ENCODE measurements at regions not wholly inside any gene's neighbourhood (a gene's known extent, or its start where the extent isn't known, plus 50 kb on each side); places are given as distances from the start of the nearest gene placed in this dataset.

DNA sequence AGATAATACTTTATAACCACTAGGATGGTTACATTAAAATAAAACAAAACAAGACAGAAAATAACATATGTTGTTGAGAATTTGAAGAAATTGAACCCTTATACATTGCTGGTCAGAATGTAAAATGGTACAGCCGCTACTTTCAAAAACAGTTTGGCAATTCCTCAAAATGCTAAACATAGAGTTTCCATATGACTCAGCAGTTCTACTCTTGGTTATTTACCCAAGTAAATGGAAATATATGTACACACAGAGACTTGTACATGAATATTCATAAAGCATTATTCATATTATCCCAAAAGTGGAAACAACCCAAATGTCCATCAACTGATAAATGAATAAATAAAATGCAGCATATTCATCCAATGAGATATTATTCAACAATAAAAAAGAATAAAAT, 92.5 kb upstream of the LRATD1 start:
- TF ChIP-seq EZH2 (optimal IDR thresholded peaks at IDR 0.05; ENCODE audit: low read depth, low read length) (no peak), EZH2phosphoT487 (IDR thresholded peaks at IDR 0.05; ENCODE audit: low read length) (no peak)
- TF ChIP-seq, protein P1, sequence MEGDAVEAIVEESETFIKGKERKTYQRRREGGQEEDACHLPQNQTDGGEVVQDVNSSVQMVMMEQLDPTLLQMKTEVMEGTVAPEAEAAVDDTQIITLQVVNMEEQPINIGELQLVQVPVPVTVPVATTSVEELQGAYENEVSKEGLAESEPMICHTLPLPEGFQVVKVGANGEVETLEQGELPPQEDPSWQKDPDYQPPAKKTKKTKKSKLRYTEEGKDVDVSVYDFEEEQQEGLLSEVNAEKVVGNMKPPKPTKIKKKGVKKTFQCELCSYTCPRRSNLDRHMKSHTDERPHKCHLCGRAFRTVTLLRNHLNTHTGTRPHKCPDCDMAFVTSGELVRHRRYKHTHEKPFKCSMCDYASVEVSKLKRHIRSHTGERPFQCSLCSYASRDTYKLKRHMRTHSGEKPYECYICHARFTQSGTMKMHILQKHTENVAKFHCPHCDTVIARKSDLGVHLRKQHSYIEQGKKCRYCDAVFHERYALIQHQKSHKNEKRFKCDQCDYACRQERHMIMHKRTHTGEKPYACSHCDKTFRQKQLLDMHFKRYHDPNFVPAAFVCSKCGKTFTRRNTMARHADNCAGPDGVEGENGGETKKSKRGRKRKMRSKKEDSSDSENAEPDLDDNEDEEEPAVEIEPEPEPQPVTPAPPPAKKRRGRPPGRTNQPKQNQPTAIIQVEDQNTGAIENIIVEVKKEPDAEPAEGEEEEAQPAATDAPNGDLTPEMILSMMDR (IDR thresholded peaks at IDR 0.05; ENCODE audit: low read length), result no peak
